ENCODE measurements at regions not wholly inside any gene's neighbourhood (a gene's known extent, or its start where the extent isn't known, plus 50 kb on each side); places are given as distances from the start of the nearest gene placed in this dataset.
A peak's percentile ranks its signal among the peaks of the same experiment; 100 is the strongest.

DNA sequence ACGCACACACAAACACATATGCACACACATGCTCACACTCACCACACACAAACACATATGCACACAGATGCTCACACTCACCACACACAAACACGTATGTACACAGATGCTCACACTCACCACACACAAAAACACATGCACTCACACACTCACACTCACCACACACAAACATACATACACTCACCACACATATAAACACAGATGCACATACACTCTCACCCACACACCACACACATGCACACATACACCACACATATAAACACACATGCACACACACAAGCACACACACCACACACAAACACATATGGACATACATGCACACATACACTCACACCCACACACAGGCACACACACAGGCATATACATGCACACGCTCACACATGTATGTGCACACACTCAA, 112.3 kb downstream of the ERMARD start (continued):
- TF ChIP-seq, protein P1, sequence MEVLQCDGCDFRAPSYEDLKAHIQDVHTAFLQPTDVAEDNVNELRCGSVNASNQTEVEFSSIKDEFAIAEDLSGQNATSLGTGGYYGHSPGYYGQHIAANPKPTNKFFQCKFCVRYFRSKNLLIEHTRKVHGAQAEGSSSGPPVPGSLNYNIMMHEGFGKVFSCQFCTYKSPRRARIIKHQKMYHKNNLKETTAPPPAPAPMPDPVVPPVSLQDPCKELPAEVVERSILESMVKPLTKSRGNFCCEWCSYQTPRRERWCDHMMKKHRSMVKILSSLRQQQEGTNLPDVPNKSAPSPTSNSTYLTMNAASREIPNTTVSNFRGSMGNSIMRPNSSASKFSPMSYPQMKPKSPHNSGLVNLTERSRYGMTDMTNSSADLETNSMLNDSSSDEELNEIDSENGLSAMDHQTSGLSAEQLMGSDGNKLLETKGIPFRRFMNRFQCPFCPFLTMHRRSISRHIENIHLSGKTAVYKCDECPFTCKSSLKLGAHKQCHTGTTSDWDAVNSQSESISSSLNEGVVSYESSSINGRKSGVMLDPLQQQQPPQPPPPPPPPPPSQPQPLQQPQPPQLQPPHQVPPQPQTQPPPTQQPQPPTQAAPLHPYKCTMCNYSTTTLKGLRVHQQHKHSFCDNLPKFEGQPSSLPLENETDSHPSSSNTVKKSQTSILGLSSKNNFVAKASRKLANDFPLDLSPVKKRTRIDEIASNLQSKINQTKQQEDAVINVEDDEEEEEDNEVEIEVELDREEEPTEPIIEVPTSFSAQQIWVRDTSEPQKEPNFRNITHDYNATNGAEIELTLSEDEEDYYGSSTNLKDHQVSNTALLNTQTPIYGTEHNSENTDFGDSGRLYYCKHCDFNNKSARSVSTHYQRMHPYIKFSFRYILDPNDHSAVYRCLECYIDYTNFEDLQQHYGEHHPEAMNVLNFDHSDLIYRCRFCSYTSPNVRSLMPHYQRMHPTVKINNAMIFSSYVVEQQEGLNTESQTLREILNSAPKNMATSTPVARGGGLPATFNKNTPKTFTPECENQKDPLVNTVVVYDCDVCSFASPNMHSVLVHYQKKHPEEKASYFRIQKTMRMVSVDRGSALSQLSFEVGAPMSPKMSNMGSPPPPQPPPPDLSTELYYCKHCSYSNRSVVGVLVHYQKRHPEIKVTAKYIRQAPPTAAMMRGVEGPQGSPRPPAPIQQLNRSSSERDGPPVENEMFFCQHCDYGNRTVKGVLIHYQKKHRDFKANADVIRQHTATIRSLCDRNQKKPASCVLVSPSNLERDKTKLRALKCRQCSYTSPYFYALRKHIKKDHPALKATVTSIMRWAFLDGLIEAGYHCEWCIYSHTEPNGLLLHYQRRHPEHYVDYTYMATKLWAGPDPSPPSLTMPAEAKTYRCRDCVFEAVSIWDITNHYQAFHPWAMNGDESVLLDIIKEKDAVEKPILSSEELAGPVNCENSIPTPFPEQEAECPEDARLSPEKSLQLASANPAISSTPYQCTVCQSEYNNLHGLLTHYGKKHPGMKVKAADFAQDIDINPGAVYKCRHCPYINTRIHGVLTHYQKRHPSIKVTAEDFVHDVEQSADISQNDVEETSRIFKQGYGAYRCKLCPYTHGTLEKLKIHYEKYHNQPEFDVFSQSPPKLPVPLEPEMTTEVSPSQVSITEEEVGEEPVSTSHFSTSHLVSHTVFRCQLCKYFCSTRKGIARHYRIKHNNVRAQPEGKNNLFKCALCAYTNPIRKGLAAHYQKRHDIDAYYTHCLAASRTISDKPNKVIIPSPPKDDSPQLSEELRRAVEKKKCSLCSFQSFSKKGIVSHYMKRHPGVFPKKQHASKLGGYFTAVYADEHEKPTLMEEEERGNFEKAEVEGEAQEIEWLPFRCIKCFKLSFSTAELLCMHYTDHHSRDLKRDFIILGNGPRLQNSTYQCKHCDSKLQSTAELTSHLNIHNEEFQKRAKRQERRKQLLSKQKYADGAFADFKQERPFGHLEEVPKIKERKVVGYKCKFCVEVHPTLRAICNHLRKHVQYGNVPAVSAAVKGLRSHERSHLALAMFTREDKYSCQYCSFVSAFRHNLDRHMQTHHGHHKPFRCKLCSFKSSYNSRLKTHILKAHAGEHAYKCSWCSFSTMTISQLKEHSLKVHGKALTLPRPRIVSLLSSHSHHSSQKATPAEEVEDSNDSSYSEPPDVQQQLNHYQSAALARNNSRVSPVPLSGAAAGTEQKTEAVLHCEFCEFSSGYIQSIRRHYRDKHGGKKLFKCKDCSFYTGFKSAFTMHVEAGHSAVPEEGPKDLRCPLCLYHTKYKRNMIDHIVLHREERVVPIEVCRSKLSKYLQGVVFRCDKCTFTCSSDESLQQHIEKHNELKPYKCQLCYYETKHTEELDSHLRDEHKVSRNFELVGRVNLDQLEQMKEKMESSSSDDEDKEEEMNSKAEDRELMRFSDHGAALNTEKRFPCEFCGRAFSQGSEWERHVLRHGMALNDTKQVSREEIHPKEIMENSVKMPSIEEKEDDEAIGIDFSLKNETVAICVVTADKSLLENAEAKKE (CRISPR knock-in tag; IDR thresholded peaks at IDR 0.05), result no peak
- TF ChIP-seq NANOG (IDR thresholded peaks at IDR 0.05; ENCODE audit: borderline replicate concordance) (no peak), EZH2 (IDR thresholded peaks at IDR 0.05; ENCODE audit: low read depth, unreplicated experiment) (no peak)

- no peak overlapping the region for H3K27ac ChIP-seq (ENCODE audit: low read depth)
- H3K4me3 Mint-ChIP-seq, result no peak overlapping the region
- no peaks in the 10 kb centered on the region for H3K9me2 ChIP-seq (ENCODE audit: insufficient read depth)
- no peak; the same call in 2 of the 3 replicates for ATAC-seq
- no peaks in the 10 kb centered on the region; the same call in 2 of the 3 replicates for H3K4me1 Mint-ChIP-seq
- no peaks in the 10 kb centered on the region for H3K27me3 ChIP-seq (ENCODE audit: insufficient read depth)
- H3K4me2 ChIP-seq, result no peak overlapping the region
- no peak overlapping the region for H3K4me3 ChIP-seq
- no peaks in the 10 kb centered on the region for H3F3A ChIP-seq (replicated peaks; ENCODE audit: low read depth)
- no peaks in the 10 kb centered on the region for H3K79me2 ChIP-seq (replicated peaks; ENCODE audit: insufficient read depth)
- peaks cover 6% of the 10 kb centered on the region for H3K9me3 Mint-ChIP-seq
- H3K27me3 Mint-ChIP-seq (ENCODE audit: insufficient read depth, low read depth, poor library complexity), result peaks cover 12% of the 10 kb centered on the region
- H3K27ac Mint-ChIP-seq, result no peak overlapping the region
- no peaks in the 10 kb centered on the region for H4K20me1 ChIP-seq (replicated peaks; ENCODE audit: insufficient read depth)
- no peaks in the 10 kb centered on the region for H3K4me1 ChIP-seq (ENCODE audit: insufficient read depth)
- no peaks in the 10 kb centered on the region; the same call in 2 of the 3 replicates for H3K36me3 Mint-ChIP-seq (ENCODE audit: low read depth)
- 0 out of 2 replicates have a peak overlapping the region, but pooled peaks have one; percentile 18 for H2AFZ ChIP-seq
- H3K36me3 ChIP-seq (ENCODE audit: insufficient read depth), result no peaks in the 10 kb centered on the region
- DNase-seq (ENCODE audit: low spot score), result no peak
- no peak for TF ChIP-seq EZH2phosphoT487 (IDR thresholded peaks at IDR 0.05; ENCODE audit: unreplicated experiment)
- TF ChIP-seq CTCF (conservative IDR thresholded peaks at IDR 0.05; ENCODE audit: low read depth in 2 of 2), result no peak
- TF ChIP-seq, protein P1 (CRISPR knock-in tag; IDR thresholded peaks at IDR 0.05), result no peak
- TF ChIP-seq ZNF114 (CRISPR knock-in tag; IDR thresholded peaks at IDR 0.05), result no peak
Observed at GRCh38 chr6:169862892-169863525, 111.6 kb downstream of the ERMARD start.

Measured in GM23338 (cell line).